HG03097 (cell line): ENCODE measurements at regions not wholly inside any gene's neighbourhood (a gene's known extent, or its start where the extent isn't known, plus 50 kb on each side); places are given as distances from the start of the nearest gene placed in this dataset.

Experiments
- ATAC-seq: cut with Tn5 transposase; IDR thresholded peaks from one replicate; pipeline ENCODE4 v1.9.1; 2021; ENCODE audit not compliant: unreplicated experiment, low FRiP score

DNA sequence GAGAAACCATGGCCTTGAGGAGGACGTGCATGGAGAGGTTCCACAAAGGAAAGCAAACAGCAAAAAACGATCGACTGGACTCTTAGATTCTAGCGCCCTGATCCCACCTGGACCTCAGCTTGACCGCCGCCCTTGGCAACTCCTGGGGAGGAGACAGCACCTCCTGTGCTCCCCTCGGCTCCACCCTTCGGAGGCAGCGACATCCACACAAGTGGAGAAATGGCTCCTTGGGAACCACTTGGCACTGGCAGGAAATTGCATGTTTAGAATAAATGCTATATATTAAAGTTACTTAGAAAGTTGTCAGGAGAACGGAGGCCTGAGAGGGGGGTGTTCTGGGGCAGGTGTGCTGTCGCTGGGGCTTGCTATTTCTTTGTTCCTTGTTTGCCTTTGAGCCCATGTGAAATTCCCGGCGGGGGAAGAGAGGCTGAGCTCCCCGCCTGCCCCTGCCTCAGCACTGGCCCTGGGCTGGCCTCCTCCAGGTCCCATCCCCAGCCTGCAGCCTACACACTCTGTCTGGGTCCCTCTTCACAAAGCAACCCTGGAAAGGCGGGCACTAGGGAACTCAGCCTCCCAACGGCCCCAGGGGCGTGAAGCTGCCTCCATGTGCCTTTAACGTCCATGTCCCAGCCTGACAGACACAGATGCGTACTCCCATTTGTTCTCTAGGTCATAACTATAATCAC is 395.3 kb downstream of the BRD1 start:
- ATAC-seq, result no peak

DNA sequence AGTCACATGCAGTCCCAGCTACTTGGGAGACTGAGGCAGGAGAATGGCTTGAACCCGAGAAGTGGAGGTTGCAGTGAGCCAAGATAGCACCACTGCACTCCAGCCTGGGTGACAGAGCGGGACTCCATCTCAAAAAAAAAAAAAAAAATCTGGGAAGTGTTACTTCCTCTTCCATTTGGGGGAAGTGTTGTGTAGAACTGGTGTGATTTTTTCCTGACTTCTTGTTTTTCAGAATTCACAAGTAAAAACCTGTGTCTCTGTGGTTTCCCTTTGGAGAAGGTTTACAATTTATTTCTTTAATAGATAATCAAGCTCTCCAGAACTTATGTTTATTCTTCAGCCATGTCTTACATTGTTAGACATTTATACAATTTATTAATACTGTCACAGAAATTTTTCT is 396.1 kb downstream of the BRD1 start:
- ATAC-seq, result no peak

GRCh38 chr22:49429066-49429465 is 398.6 kb downstream of the BRD1 start:
- ATAC-seq, result no peak

GRCh38 chr22:49427941-49428340 is 399.7 kb downstream of the BRD1 start:
- ATAC-seq, result no peak

DNA sequence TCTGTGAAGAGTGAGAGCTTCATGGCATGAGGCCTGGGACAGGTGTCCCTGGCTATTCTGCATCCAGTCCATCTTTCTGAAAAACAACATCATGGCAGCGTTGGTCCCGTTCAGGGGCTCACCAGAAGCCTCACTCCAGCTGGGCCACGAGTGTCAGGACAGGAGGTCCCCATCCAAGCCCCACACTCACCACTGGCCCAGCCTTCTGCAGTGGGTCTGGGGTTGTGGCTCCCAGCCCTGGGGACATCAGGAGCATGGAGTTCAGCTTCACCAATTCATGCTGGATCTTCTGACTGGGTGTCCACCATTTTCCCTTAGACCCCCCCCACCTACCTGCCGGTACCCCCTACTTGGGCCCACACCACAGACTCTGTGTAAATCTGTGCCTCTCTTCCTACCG is 400.3 kb downstream of the BRD1 start:
- ATAC-seq, result no peak

DNA sequence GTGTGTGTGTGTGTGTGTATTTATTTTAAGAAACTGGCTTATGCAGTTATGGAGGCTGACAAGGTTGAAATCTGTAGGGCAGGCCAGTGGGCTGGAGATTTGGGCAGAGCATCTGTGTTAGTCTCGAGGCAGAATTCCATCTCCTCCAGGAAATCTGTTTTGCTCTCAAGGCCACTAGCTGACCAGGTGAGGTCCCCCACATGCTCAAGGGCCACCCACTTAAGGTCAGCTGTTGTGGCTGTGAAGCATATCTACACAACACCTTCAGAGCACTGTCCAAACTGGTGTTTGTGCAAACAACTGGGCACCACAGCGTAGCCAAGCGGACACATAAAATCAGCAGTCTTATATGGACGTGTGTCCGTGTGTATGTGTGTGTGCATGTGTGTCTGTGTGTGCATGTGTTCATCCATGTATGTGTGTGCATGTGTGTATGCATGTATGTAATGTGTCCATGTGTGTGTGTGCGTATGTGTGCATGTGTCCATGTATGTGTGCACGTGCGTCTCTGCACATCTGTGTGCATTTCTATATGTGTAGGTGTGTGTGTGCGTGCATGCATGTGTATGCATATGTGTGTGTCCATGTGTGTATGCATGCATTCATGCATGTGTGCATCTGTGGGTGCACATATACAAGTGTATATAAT is 400.9 kb downstream of the BRD1 start:
- ATAC-seq, result no peak

- ATAC-seq, result no peak
Observed at GRCh38 chr22:49426098-49426497, 401.6 kb downstream of the BRD1 start.

DNA sequence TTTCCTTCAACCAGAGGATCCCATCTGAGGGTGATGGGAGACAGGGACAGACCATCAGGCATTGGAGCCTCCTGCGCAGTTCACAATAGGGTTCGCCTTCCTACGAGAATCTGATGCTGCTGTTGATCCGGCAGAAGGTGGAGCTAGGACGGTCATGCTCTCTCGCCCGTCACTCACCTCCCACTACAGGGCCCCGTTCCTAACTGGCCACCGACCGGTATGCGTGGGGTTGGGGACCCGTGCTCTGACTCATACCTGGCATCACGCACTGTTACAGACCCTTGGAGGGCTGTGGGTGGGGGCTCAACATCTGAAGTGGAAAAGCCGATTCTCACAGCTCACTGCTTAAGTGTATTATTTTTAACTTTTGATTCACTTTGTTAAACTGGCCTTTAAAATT is 402.3 kb downstream of the BRD1 start:
- ATAC-seq, result no peak

DNA sequence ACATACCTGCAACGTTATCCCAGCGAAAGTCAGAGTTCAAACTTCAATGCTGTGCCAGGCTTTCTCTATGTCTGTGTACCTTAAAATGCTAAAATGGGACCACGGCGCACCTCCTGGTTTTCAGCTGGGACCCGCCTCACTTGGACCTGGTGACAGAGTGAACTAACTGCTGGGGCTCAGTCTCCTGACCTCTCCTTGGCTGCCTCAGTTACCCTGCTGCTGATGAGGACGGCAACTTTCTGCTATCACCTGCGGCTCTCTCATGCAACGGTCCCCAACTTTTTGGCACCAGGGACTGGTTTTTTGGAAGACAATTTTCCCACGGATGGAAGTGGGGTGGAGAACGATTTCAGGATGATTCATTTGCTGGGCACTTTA is 402.8 kb downstream of the BRD1 start:
- no peak for ATAC-seq

DNA sequence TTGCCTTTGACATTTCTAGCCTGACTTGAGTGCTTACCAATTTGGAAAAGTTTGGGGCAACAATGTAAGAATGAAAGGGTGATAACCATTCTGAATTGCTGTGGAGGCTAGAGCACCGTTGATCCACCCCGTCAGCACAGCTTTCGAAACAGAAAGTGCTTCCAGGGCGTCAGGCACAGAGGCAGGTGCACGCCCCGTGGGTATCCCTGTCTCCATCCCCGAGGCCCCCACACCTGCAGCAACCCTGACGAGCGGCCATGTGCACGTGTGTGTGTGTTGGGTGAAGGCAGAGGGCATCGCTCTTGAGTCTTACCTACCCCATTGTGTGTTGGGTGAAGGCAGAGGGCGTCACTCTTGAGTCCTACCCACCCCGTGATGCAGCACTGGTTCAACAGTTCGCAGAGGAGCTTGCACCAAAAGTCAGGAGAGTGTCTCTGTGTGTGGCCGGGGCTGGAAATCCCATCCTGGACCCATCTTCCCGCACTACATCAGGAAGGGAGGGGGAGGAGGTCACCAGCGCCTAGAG is 404.5 kb downstream of the BRD1 start:
- ATAC-seq, result no peak

DNA sequence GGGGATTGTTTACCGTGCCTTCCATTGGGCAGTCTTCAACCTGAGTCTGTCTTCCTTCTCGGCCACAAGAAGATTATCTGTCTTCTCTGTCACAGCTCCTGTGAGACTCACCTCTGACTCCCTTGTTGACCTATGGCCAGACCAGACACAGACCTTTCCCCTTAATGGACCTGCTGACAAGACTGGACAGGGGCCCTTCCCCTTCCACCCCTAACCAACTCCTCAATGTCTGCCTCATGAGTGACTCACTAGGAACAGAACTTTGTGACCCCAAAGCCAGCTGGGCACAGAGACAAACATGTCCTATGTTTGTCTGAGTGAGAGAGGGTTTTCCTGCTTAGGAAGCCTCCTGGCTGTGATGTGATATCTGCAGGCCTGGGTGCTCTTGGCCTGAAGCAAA is 405.0 kb downstream of the BRD1 start:
- no peak for ATAC-seq

DNA sequence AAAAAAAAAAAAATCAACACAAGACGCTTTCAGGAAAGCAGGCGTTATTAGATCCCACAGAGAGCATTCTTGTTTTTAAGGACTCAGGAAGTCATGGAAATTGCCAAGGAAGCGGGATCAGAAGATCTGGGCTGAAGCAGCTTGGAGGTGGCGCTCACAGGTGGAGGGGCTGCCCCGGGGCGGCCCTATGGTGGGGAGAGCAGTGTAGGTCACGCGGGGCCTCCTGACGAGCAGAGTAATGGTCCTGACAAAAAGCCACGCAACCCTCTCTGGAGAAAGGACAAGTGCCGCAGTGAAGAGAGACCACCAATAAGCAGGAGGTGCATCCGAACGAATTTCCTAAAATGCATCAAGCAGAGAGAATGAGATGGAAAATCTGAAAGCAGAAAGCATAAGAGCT is 407.0 kb downstream of the BRD1 start:
- ATAC-seq, result no peak

GRCh38 chr22:49419661-49420060 is 408.0 kb downstream of the BRD1 start:
- no peak for ATAC-seq

- ATAC-seq, result no peak
Observed at GRCh38 chr22:49418943-49419342, 408.7 kb downstream of the BRD1 start.

GRCh38 chr22:49418341-49418894 is 409.3 kb downstream of the BRD1 start:
- no peak for ATAC-seq

- ATAC-seq, result no peak
Observed at GRCh38 chr22:49417833-49418232, 409.8 kb downstream of the BRD1 start.

DNA sequence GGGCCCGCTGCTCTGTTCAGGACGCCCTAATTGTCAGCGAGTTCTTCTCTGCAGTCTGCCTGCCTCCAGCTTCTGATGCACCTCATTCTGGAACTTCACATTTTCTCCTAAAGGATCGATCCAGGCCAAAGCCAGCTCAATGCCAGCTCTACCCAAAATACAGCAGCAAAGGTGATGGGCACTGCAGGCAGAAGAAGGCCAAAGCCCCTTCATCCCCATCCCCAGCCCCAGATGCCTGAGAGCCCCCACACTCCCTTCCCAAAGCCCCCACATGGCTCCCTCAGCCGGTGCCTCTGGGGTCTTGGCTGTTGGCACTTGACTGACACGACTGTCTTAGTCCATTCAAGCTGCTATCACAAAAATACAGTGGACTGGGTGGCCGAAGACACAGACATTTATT is 410.3 kb downstream of the BRD1 start:
- ATAC-seq, result no peak

- ATAC-seq, result no peak
Observed at GRCh38 chr22:49415151-49415951, 412.3 kb downstream of the BRD1 start.

GRCh38 chr22:49413551-49413950 is 414.1 kb downstream of the BRD1 start:
- no peak for ATAC-seq

- no peak for ATAC-seq
Observed at GRCh38 chr22:49413146-49413545, 414.5 kb downstream of the BRD1 start.

DNA sequence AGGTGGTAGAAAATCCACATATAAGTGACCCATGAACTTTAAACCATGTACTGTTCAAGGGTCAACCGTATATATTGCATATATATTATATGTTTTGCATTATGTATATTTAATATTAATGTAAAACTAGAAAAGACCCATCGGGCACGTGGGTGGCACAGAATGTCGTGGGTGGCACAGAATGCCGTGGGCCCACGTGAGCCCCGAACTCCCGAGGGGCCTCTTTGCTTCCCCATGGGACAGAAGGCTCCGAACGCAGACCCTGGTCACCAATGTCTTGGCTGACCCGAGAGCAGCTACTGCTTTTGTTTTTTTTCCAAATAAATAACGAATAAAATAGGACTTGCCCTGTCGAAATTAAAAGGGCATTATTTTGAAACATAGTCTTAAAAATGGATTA is 415.4 kb downstream of the BRD1 start:
- ATAC-seq, result no peak
